HG03025 (cell line): ENCODE measurements at regions not wholly inside any gene's neighbourhood (a gene's known extent, or its start where the extent isn't known, plus 50 kb on each side); places are given as distances from the start of the nearest gene placed in this dataset.
"Not testable (repeated sequence)": the region's sequence is repeated elsewhere in the genome, so short reads cannot be mapped to it uniquely, and the experiment has no call there.

Source experiments
- ATAC-seq: cut with Tn5 transposase; IDR thresholded peaks from one replicate; pipeline ENCODE4 v1.9.1; 2021; ENCODE audit warnings: mild to moderate bottlenecking, moderate library complexity; ENCODE audit not compliant: unreplicated experiment, low FRiP score

DNA sequence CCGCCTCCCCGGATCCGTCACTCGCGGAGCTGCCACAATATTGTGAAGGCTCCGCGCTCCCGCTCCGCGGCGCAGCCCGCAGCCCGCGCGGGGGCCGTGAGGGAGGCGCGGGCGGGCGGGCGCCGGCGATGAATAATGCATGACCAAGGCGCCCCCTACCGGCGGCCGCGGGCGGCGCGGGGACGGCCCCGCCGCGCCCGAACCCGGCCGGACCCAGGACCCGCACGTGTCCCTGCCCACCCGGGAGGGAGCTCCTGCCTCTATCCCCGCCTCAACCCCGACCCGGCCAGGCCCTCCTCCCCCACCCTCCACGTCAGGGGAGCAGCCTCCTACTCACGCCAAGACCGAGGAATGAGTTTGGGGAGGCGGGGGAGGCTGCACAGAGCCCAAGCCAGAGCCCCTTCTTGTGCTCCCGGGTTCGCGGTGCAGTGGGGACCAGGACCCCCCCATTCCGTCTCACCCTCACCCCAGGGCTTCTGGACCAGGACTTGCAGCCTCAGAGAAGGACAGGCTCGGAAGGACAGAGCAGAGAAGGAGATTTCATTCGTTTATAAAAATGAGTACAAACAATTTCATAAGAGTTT is 70.8 kb upstream of the CASZ1 start:
- no peak for ATAC-seq

DNA sequence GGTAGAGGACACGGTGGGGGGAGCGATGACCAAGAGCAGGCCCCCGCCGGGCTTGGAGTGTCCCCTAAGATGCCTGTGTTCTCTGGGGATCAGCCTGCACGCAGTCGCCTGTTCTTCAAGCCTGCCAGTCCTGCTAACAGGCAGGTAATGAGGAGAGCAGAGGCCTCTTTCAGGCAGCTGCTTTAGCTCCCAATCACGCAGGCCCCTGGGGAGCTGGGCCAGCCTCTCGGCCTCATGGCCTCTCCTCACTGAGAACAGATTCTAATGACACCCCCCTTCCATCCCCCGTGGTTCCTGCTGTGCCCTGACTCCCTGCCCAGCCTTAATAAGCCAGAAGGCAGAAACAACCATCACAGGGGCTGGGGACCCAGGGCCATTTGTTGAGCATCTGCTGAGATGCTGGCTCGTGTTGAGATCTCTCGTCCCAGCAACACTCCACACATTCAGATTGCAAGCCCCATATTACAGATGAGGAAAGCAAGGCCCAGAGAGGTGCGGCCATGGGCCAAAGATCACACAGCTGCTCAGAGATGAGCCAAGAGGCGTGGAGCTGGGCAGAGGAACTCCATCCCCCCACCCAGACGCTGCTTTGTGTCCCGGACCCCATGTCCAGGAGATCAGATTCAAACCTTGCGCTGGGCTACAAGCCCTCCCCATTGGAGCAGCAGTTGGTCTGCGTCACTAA is 71.6 kb upstream of the CASZ1 start:
- no peak for ATAC-seq

- ATAC-seq = no peak
Observed at GRCh38 chr1:10868599-10868965, 72.1 kb upstream of the CASZ1 start.

DNA sequence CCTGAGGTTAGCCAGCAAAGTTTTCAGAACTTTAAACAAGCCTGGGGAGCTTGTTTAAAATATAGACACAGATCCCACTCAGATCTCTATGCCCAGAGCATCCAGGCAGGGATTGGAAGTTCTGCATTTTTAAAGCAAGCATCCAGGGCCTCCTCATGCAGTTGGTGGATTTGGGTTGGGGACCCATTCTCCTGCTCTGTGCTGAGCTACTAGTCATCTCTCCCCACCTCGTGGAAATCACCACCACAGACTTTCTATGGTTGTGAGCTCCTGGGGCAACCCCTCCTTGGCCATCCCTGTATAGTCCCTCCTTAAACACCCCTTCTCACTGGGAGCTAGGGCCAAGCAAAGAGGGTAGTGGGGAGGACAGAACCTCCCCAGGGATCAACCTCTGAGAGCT is 73.5 kb upstream of the CASZ1 start:
- ATAC-seq = no peak

GRCh38 chr1:10870493-10871096 is 74.1 kb upstream of the CASZ1 start:
- no peak for ATAC-seq

- ATAC-seq = no peak
Observed at GRCh38 chr1:10873189-10873588, 76.7 kb upstream of the CASZ1 start.

DNA sequence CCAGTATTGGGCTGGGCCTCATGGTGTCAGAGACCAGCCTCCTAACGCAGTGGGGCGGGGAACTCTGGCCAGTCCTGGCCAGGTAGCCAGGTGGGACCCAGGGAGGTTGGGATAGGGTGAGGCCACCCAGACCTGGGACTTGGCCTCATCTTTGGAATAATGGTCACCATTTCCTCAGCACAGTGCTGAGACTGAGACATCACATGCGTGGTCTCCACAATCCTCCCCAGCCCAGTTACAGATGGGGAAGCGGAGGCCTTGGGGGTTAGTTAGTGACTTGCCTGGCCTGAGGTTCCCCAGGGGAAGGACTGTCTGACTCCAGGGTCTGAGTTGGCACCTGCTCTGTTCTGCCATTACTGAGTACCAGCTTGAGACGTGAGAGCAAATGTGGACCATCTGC is 77.9 kb upstream of the CASZ1 start:
- ATAC-seq = no peak

- no peak for ATAC-seq
Observed at GRCh38 chr1:10877894-10878293, 81.4 kb upstream of the CASZ1 start.

DNA sequence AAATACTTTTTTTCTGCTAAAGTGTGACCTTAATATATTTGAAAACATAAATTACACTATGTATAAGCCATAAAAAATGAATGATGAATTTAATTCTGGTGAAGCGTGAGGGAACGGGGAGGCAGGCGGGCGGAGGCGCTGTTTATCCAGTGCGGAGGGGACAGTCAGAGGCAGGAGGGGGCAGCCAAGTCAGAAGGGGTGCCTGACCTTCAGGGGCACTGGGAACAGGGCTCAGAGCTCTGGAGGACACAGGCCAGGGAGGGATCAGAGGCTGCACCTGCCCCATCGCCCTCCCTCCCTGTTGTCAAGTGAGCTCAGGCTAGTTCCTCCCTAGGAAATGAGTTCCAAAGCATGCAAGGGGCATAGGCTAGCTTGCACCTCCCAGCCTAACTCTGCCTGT is 82.0 kb upstream of the CASZ1 start:
- no peak for ATAC-seq

DNA sequence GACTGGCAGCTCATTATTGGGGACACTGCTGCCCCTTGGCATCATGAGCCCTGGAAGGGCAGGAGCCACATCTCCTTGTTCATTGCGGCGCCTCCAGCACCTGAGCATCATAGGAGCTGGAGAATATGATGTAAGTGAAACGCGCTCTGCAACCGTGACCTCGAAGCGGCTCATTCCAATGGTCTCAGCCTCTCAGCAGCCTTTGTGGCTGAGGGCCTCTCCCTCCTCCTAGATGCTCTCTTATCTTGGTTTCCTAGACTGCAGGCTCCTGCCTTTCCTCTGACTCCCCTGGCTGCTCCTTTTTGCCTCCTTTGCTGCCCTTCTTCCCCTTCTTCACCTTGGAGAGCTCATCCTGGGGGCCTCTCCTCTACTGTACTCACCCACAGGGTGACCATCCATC is 83.6 kb upstream of the CASZ1 start:
- ATAC-seq = no peak

GRCh38 chr1:10881046-10881445 is 84.6 kb upstream of the CASZ1 start:
- no peak for ATAC-seq

- ATAC-seq = no peak
Observed at GRCh38 chr1:10882069-10882468, 85.6 kb upstream of the CASZ1 start.

DNA sequence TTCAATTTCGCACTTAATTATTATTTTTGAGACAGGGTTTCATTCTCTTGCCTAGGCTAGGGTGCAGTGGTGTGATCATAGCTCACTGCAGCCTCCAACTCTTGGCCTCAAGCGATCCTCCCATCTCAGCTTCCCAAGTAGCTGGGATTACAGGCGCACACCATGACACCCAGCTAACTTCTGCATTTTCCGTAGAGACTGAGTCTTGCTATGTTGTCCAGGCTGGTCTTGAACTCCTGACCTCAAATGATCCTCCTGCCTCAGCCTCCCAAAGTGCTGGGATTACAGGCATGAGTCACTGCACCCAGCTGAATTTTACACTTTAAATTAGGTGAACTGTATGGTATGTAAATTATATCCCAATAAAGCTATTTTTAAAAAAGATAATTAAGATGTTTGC is 90.6 kb upstream of the CASZ1 start:
- not testable (repeated sequence) for ATAC-seq

DNA sequence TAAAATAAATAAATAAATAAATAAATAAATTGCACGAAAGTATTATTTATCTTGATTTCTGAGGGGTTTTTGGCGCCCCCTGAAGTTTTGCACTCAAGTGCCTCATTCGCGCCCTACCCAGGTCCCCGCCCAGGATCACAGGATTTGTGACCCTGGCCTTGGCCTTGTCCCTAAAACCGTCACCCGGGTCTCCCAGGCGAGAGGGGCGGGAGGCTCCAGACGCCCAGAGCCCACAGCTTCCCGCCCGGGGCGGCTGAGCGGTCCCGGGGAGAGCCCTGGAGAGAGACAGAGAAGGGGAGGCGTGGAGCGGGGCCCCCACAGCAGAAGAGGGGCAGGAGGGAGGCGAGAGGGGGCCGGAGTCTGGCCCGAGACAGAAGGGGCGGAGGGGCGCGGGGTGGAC is 91.8 kb upstream of the CASZ1 start:
- no peak for ATAC-seq

DNA sequence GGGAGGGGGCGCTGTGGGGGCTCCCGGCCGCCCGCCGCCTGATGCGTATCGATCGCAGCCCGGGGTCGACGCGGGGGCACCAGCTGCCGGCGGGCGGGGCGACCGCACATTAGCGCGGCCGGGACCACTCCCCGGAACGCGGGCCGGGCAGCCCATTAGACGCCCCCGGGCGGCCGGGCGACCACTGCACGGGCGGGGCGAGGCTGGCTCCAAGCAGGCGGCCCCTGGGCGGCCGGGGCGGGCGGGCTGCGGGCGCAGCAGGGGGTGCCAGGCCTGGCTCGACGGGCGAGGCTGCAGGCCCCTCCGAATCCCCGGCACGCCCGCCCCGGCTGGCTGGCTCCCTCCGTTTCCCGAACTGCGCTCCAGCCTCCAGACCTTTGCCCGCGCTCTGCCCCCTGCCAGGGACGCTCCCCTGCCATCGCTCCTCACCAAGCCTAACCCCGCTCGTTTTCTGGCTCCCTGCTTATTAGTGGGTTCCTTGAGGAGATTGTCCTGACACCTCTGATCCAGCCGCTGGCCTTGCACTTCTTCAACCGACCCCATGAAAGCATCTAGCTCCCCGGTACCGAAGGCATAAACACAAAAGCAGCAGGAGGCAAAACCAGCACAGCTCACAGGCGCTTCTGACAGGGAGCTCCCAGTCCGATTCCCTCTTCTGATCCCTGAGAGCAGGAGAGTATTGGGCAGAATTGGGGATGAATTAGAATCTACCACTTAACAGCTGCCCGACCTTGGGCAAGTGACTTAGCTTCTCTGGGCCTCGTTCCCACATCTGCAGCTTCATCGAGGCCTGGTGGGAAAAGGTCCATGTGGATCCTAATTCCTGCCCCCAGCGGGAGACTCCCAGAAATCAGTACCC is 92.6 kb upstream of the CASZ1 start:
- ATAC-seq = no peak

DNA sequence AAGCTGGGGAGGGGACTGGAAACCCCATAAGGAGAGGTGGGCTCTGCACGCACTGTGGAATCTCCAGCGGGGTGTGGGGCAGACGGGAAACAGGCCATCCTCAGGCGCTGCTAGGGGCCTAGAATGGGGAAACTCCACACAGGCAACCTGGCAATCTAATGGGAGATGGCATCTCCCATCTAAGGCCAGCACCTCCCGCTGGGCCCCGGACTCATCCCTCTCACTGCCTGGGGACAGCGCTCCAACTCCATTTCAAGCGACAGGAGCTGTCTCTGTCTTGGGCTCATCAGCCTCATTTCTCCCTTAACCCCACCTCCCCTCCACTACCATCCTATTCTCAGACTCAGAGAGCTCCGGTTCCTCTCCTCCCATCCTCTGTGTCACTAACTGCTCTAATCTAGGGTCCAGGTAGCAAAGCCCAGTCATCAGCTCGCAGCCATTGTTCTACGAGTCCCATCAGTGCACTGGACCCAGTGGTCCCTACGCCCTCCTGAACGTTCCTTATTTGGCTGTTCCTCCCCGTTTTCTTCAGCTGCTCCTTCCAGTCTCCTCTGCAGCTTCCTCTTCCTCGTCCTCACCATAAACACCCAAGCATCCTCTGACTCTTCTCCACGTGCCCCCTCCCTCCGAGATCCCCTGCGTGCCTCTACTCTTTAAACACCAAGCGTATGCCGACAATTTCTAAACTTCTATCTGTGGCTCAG is 93.4 kb upstream of the CASZ1 start:
- ATAC-seq = no peak

DNA sequence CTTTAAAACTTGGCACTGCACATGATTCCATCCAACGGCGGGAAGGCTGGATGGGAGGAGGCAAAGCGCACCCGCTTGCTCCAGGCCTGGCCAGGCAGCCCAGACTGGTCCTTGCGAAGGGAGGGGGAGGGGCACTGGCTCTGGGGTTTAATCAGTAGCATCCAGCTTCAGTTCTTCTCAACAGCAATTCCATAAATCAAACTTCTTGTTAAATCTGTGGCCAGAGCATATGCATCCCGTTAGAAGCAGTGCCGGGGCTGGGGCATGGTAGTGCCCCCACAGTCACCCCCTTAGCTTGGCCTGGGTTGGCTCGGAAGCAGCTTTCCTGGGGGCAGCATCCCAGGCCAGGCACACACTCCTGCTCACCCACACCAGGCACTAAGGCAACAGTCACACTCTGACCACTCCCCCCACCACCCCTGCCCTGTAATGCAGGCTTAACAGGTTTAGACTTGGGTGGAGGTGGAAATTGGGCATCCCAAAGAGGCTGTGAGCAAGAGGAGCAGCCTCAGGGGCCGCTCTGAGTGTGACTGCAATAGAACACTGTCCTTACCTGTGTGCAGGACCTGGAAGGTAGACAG is 94.1 kb upstream of the CASZ1 start:
- no peak for ATAC-seq

DNA sequence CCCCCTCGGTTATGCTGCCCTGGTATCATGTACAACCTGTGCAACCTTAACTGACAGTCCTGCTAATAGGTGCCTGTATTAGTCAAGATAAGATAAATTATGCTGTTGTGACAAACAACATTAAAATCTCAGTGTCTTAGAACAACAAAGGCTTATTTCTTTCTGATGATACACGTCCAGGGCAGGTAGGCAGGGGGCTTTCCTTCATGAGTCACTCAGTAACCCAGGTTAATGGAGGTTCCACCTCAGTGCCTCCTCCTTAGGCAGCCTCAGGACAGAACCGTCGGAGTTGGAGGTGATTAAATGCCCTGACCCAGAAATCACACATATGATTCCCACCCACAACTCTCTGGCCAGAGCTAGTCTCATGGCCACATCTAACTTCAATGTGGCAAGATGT is 94.6 kb upstream of the CASZ1 start:
- no peak for ATAC-seq

GRCh38 chr1:10892138-10893065 is 96.0 kb upstream of the CASZ1 start:
- ATAC-seq = no peak
